22Rv1 (cell line): ENCODE measurements at regions not wholly inside any gene's neighbourhood (a gene's known extent, or its start where the extent isn't known, plus 50 kb on each side); places are given as distances from the start of the nearest gene placed in this dataset.
A peak's percentile ranks its signal among the peaks of the same experiment; 100 is the strongest.

Experiments used
- H3K27ac ChIP-seq: fragments of 450-650 bp; 2 replicates; pipeline ENCODE4 v1.5.1; 2017
- ZFX ChIP-seq: fragments of 450-650 bp; IDR thresholded peaks from 2 replicates; pipeline ENCODE4 v1.6.1; 2017; ENCODE audit warnings: antibody characterized with exemption, borderline replicate concordance
- TF ChIP-seq, protein P1 (sequence below): fragments of 450-650 bp; IDR thresholded peaks from 2 replicates; pipeline ENCODE4 v1.5.1; 2017; ENCODE audit warnings: mild to moderate bottlenecking

DNA sequence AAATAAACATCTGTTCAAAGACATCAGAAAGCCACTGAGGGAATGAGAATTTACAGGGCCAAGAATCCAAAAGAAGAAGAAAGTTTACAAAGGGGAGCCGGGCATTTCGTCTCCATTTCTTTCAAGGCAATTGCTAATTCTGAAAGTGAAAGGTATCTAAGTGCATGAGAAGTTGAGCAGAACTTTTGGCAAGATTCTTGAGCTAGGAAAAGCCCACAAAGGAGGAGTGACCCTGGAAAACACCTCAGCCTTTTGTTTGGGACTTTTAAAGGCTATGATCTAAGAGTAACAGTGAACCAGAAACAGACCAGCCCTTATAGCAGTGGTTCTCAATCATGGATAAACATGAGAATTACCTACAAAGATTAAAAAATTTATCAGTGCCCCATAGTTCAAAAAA lies 87.4 kb downstream of the MDH1 start:
- no peak for TF ChIP-seq ZFX
- TF ChIP-seq, protein P1, sequence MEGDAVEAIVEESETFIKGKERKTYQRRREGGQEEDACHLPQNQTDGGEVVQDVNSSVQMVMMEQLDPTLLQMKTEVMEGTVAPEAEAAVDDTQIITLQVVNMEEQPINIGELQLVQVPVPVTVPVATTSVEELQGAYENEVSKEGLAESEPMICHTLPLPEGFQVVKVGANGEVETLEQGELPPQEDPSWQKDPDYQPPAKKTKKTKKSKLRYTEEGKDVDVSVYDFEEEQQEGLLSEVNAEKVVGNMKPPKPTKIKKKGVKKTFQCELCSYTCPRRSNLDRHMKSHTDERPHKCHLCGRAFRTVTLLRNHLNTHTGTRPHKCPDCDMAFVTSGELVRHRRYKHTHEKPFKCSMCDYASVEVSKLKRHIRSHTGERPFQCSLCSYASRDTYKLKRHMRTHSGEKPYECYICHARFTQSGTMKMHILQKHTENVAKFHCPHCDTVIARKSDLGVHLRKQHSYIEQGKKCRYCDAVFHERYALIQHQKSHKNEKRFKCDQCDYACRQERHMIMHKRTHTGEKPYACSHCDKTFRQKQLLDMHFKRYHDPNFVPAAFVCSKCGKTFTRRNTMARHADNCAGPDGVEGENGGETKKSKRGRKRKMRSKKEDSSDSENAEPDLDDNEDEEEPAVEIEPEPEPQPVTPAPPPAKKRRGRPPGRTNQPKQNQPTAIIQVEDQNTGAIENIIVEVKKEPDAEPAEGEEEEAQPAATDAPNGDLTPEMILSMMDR, result no peak
- H3K27ac ChIP-seq, result no peak overlapping the region

DNA sequence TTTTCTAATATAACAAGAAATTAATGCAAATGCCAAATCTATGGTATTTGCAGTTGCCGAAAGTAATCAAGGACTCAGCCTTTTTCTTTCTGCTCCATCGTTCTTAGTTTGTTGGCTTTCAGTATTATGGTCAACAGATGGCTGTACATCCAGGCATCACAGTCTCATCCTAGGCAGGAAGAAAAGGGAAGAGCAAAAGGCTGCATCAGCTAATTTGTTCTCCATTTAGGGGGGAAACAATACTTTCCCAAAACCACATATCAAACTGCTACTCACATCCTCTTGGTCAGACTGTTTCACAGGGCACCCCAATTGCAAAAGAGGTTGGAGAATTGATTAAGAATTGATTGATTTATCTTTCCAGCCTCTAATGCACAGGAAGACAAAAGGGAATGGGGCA lies 89.3 kb downstream of the MDH1 start:
- H3K27ac ChIP-seq, result no peak overlapping the region

GRCh38 chr2:63678551-63678950 lies 89.8 kb downstream of the MDH1 start:
- TF ChIP-seq, protein P1, result no peak
- TF ChIP-seq ZFX, result no peak
- H3K27ac ChIP-seq, result no peak overlapping the region

More for the DNA sequence above, 89.3 kb downstream of the MDH1 start:
- TF ChIP-seq ZFX, result no peak
- TF ChIP-seq, protein P1, result no peak

DNA sequence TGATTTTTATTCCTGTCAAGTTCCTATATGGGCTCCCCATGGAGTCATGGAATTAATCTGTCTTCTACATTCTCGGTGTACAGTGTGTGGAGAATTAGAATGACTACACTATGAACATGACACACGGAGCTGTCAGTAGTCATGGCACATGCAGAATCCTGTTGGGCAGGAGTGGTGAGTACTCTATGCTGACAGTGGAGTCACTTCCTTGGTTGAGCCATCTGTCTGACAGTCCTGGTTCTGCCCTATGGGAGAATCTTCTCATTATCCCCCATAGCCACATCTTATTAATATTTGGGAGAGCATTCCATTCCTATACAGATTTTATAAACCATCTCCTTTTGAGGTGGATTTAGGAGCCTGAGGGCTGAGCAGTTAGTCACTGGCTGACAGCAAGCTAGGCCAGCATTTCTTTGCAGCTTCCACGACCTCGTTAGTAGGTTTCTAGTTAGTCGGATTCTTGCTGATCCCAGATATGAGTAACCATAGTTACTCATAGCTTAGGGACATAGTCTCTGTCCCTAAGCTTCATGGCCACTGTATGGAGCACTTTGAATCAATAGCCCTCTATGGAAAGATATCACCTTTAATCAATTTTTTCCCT lies 90.6 kb downstream of the MDH1 start:
- TF ChIP-seq, protein P1, result no peak
- no peak for TF ChIP-seq ZFX
- H3K27ac ChIP-seq, result no peak overlapping the region

- no peak overlapping the region for H3K27ac ChIP-seq
- no peak for TF ChIP-seq ZFX
Observed at GRCh38 chr2:63680455-63680854, 91.7 kb downstream of the MDH1 start.

DNA sequence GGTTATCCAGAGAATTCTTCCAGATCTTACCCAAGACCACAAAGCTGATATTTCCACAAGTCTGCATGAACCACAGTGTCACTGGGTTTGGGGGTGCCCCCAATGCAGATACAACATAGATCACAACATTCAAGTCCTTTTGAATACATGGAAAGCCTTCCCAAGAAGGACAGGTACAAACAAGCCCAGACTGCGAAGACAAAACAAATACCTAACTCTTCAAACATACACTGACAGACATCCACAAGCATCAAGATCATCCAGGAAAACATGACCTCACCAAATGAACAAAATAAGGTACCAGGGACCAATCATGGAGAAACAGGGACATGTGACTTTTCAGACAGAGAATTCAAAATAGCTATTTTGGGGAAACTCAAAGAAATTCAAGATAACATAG lies 93.1 kb downstream of the MDH1 start:
- TF ChIP-seq ZFX, result no peak
- TF ChIP-seq, protein P1, result no peak
- no peak overlapping the region for H3K27ac ChIP-seq

GRCh38 chr2:63692002-63692606 lies 103.3 kb downstream of the MDH1 start:
- TF ChIP-seq, protein P1, result peak; percentile 81
- TF ChIP-seq ZFX, result no peak
- no peak overlapping the region for H3K27ac ChIP-seq

DNA sequence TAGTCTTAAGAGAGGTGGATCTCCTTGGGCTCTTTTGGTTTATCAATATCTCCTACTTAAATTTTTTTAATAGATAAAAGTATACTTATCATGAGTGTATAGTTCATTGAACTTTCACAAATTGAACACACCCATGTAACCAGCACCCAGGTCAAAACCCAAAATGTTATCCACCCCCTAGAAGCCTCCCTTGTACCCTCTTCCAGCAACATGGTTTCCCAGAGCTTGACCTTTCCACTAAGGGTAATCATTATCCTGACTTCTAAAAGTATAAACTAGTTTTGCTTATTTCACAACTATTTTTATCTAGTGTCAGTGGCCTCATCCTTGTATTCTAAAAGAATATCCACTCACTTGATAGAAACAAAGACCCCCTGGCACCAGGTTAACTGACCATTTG lies 106.8 kb downstream of the MDH1 start:
- TF ChIP-seq, protein P1, result no peak
- no peak for TF ChIP-seq ZFX
- no peak overlapping the region for H3K27ac ChIP-seq
